ENCODE measurements at regions not wholly inside any gene's neighbourhood (a gene's known extent, or its start where the extent isn't known, plus 50 kb on each side); places are given as distances from the start of the nearest gene placed in this dataset.

- TF ChIP-seq CTCF (IDR thresholded peaks at IDR 0.05) (no peak), USF1 (IDR thresholded peaks at IDR 0.05; ENCODE audit: borderline replicate concordance, low read depth) (no peak), FOXM1 (IDR thresholded peaks at IDR 0.05; ENCODE audit: low read depth) (no peak), EZH2phosphoT487 (IDR thresholded peaks at IDR 0.05; ENCODE audit: borderline replicate concordance, low read depth) (no peak)
Observed at GRCh38 chr5:27325513-27325912, 287.1 kb upstream of the CDH9 start (continued).

- Histone ChIP-seq H3K79me2 (ENCODE audit: insufficient read depth) (no peaks in the 10 kb centered on the region), H3K27me3 (ENCODE audit: insufficient read depth) (no peaks in the 10 kb centered on the region), H3K9ac (no peak overlapping the region), H3K9me3 (no peaks in the 10 kb centered on the region), H3K4me2 (no peak overlapping the region), H3K9me2 (peaks cover 6% of the 10 kb centered on the region; the same call in 1 of the 2 replicates), H3K27ac (ENCODE audit: low read depth in 2 of 2, low read length in 1 of 2) (no peak overlapping the region), H3K4me3 (ENCODE audit: low read depth in 2 of 2, low read length in 1 of 2) (no peak overlapping the region), H2AFZ (ENCODE audit: low read depth) (no peak overlapping the region), H3F3A (replicated peaks; ENCODE audit: insufficient read depth) (peaks cover 21% of the 10 kb centered on the region), H4K20me1 (ENCODE audit: insufficient read depth) (no peaks in the 10 kb centered on the region), H3K4me1 (ENCODE audit: control insufficient read depth in 1 of 2, insufficient read depth in 2 of 2, low read depth in 1 of 2, low read length in 1 of 2) (peaks cover 0 to 6% of the 10 kb centered on the region in 2 experiments; a peak in 2 of 4 replicates), H3K36me3 (replicated peaks in 1 of 2; ENCODE audit: control insufficient read depth in 1 of 2, insufficient read depth in 2 of 2, low read length in 1 of 2) (no peaks in the 10 kb centered on the region)
- TF ChIP-seq RCOR1 (IDR thresholded peaks at IDR 0.05; ENCODE audit: low read length) (no peak), USF1 (IDR thresholded peaks at IDR 0.05; ENCODE audit: borderline replicate concordance, low read depth) (no peak), NFIC (IDR thresholded peaks at IDR 0.05; ENCODE audit: borderline replicate concordance) (no peak), FOXJ3 (CRISPR knock-in tag; IDR thresholded peaks at IDR 0.05) (no peak), MEF2A (IDR thresholded peaks at IDR 0.05; ENCODE audit: borderline replicate concordance, low read depth) (no peak), PBX3 (IDR thresholded peaks at IDR 0.05) (no peak), GABPA (IDR thresholded peaks at IDR 0.05; ENCODE audit: low read depth) (no peak), JUND (IDR thresholded peaks at IDR 0.05) (no peak), NRF1 (IDR thresholded peaks at IDR 0.05; ENCODE audit: low read depth, low read length) (no peak), ELF1 (IDR thresholded peaks at IDR 0.05) (no peak), REST (IDR thresholded peaks at IDR 0.05; ENCODE audit: low read depth, low read length) (no peak), TEAD4 (IDR thresholded peaks at IDR 0.05; ENCODE audit: borderline replicate concordance, insufficient read depth) (no peak), RAD21 (IDR thresholded peaks at IDR 0.05; ENCODE audit: low read length) (no peak), YY1 (IDR thresholded peaks at IDR 0.05; ENCODE audit: low read depth) (no peak)
- CTCF ChIA-PET: no interaction called here
- POLR2A ChIA-PET: no interaction called here
- whole genome bisulfite sequencing (ENCODE audit: low lambda C conversion rate): 64% methylated on average over 4 of the region's 4 CpGs
- no peak for DNase-seq
Observed at GRCh38 chr5:27318701-27319100, 280.3 kb upstream of the CDH9 start.

Measured in SK-N-SH (cell line).